GM19324 (cell line): ENCODE measurements at regions not wholly inside any gene's neighbourhood (a gene's known extent, or its start where the extent isn't known, plus 50 kb on each side); places are given as distances from the start of the nearest gene placed in this dataset.

Experiments
- ATAC-seq: cut with Tn5 transposase; IDR thresholded peaks from one replicate; pipeline ENCODE4 v1.9.1; 2021; ENCODE audit warnings: mild to moderate bottlenecking, moderate library complexity; ENCODE audit not compliant: unreplicated experiment, low FRiP score

DNA sequence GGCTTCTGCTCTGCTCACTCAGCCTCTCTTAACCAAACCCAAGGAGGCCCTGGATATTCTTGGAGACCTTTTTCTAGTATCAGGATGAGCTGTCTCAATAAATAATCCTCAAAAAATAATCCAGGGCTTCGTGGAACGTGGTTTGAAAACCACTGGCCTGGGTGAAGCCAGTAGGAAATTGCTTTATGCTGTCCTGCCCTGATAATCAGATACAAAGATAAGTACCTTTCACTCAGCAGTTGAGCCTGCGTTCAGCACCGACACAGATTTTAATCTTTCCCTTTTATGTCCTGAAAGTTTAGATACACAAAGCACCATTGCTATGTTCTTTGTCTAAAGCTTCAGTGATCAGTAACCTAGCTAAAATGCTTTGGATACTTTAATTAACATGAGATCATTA, 460.0 kb downstream of the RFC3 start:
- no peak for ATAC-seq

GRCh38 chr13:34278780-34279179, 460.8 kb downstream of the RFC3 start:
- ATAC-seq: no peak

DNA sequence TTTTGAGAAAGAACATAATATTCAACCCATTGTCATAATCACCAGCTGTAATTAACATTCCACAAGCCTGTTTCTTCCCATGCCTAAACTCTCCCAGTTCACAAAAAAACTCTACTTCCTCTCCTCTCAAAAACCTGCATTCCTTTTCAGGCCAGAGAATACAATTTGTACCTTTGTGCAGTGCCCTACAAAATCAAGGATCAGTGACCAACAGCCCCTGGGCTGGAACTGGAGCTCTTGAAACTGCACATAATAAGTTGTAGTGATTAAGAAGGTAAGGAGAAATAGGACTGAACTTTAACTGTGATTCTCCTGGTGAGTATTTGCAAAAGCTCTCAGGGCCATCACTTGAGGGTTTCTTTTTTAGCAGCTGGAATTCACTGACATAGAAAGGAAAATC, 472.7 kb downstream of the RFC3 start:
- ATAC-seq: no peak

DNA sequence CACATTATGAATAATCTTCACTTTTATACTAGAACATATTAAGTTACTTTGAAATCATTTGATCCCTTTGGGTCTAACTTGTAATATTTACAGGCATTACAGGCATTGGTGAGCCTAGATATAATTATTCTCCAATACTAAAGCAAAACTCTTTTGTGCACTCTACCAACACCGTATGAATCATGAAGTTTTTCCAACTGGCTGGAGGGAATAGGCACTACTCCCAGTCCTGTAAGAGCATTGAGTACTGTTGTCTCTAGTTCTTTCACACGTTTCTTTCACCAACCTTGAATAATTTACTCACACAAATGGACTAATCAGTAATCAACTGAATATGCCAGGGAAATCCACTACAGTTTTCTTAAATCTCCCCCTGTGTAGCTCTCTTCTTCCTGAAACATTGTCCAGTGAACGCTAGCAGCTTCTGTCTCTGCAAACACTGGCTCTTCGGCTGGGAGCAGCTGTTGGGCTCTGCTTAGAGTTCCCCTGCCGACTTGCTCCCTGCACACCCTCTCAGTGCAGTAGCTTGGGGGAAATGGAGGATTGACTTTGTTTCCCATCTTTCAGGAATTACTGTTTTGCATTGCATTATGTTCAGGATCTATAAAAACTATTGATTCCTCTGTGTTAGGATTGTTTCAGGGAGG, 476.7 kb downstream of the RFC3 start:
- ATAC-seq: no peak

DNA sequence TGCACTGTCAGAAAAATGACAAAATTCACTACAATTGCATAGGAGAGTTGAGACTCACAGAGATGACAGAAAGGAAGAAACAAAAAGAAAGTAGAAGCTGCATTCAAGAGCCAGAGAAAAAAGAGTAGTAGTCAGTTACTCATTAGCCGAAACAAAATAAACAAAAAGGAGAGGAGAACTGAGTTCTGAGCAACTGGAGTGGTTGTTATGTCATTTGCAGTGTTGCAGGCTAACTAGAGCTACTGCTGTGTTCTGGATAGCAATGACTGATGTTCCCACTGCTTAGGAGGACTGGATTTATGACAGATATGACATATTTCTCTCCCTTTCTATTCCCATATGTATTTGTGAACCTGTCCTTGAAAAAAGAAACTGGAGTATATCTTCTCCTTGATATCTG, 482.6 kb downstream of the RFC3 start:
- ATAC-seq: no peak

DNA sequence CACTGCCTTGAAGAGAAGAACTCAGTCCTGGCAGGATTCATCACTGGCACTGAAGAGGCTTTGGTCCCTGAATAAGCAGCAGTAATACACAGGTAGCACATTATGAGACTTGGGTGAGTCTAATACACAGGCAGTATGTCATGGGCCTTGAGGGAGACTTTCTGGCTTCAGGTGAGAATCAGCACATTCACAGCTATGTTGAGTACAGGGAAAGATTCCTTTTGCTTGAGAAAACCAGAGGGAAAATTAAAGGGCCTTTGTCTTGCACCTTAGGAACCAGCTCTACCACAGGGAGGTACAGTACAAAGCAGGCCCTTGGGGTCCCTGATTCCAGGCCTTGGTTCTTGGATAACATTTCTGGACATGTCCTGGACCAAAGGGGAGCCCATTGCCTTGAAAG, 484.6 kb downstream of the RFC3 start:
- no peak for ATAC-seq

DNA sequence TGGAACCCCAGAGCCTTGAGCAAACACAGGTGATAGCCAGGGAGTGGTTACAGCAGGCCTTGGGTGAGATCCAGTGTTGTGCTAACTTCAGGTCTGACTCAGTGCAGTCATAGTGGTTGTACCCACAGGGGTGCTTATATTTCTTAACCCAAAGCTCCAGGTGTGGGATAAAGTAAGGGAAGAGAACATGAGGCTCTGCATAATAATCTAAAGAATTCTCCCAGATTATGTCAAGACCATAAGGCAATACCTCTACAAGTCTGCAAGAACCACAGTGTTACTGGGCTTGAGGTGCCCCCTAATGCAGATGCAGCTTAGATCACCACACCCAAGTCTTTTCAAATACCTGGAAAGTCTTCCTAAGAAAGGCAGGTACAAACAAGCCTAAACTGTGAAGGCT, 485.4 kb downstream of the RFC3 start:
- ATAC-seq: no peak

GRCh38 chr13:34307607-34308006, 489.7 kb downstream of the RFC3 start:
- no peak for ATAC-seq

- ATAC-seq: no peak
Measured at GRCh38 chr13:34308725-34309124, 490.8 kb downstream of the RFC3 start.

- no peak for ATAC-seq
Measured at GRCh38 chr13:34310539-34310938, 492.6 kb downstream of the RFC3 start.

DNA sequence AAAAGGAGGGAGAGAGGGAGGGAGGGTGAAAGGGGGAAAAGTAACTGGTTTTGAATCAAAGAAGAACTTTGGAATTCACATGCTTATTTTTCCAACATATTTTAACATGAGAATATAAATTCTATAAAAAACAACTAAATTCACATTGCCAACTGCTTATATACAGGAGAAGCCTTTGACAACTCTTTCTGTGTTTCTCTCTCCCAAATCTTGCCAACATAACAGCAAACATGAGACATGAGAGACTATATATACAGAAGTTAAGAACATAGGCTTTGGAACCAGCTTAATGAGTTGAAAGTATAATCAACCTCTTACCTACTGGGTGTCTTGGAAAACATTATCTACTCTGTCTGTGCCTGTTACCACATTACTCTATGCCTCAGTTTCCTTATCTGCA, 493.3 kb downstream of the RFC3 start:
- ATAC-seq: no peak

DNA sequence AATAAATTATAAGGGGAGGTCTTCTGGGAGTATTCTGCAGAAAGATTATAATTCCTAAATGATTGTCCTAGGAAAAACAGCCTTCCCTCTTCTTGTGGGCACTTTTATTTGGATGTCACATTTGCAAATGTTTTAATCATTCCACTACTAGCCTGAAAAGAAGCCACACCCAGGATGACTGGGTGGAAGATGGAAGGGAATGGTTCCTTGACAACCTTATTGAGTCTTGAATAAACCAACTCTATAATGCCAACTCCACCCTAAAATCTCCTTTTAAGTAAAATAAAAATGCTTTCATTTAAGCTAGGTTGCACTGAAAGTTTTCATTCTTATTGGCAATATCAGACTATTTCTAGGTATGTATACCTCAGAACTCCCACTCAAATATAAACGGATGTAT, 494.6 kb downstream of the RFC3 start:
- no peak for ATAC-seq

DNA sequence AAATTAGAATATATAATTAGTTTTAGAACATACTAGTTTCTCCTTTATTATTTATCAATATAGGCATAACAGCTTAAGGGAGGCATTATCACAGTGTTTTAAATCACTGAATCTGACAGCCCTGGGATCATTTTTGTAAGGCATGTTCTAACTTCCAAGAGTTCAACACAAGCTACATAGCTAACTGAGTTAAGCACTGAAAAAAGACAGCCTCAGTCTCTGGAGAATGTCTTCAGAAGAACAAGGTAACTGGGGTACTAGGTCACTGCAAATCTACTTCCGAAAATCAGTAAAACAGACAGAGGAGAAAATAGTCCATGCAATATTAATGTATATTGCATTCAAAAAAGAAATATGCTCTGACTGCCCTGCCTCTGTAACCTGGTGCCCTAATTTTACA, 502.1 kb downstream of the RFC3 start:
- ATAC-seq: no peak

DNA sequence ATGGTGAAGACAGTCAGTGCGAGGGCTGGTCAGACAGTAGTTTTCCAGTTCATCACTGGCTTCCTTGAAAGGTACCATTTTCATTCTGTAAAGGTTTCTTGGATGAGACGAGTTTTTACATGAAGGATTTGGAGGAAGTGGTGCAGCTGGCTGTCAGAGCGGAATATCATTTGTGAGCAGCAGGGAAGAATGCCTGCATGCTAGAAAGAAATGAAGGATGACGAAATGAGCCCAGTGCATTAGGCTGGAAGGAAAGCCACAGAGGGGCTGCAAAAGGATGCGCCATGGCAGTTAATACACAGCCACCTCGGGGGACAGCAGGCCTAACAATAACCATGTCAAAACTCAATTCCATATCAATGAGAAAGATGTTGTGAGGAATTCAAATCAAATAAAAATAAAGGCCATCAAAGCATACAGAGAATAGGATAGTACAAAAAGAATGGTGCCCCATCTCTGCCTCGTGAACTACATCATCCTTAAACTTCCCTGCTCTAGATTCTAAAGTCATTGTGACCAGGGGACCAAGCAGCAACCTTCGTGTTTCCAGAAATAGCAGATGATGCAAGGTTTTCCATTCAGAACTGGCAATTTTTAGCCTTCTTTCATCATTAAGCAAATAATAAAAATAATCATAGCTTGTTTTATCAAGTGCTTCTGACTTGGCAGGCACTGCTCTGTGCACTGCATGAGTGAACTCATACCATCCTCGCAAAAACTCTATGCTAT, 504.2 kb downstream of the RFC3 start:
- no peak for ATAC-seq

DNA sequence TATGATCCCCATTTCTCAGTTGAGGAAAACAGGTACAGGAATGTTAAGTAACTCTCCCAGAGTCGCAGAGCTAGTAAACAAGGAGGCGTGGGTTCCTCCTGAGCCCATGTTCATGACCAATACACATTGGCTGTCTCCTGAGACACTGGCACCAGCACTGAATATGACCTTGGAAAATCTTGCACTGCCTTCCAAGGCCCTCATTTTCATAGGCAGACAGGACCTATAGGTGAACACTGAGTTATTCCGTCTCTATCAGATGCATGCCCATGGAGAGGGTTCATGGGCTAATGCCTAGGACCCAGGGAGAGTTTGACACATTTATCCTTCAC, 504.8 kb downstream of the RFC3 start:
- no peak for ATAC-seq

GRCh38 chr13:34335014-34336007, 517.4 kb downstream of the RFC3 start:
- no peak for ATAC-seq

DNA sequence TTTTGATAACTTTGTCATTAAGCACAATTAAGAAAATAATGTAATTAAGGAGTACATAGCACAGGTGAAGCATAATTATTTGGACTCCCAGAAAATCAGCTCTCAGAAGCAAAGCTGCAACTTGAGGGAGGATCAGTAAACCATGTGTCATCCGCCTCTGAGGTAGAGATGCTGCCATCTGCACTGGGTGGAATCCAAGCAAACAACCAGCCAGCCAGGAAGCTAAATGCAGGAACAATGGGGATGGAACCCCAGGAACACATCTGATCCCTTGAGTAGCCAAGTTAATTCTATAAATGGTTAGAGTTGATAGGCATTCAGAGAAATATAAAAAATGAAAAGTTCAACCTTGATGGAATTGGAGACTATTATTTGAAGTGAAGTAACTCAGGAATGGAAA, 520.2 kb downstream of the RFC3 start:
- ATAC-seq: no peak

DNA sequence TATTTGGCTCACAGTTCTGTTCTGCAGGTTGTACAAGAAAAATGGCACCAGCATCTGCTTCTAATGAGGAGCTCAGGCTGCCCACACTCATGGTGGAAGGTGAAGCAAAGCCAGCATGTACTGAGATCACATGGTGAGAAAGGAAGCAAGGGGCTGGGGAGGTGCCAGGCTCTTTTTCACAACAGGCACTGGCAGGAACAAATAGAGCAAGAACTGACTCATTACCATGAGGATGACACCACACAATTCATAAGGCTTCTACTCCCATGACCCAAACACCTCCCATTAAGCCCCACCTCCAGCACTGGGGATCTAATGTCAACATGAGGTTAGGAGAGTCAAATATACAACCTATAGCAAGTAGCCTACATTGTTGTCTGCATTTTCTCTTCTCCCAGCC, 522.6 kb downstream of the RFC3 start:
- no peak for ATAC-seq

- no peak for ATAC-seq
Measured at GRCh38 chr13:34343413-34343940, 525.5 kb downstream of the RFC3 start.

DNA sequence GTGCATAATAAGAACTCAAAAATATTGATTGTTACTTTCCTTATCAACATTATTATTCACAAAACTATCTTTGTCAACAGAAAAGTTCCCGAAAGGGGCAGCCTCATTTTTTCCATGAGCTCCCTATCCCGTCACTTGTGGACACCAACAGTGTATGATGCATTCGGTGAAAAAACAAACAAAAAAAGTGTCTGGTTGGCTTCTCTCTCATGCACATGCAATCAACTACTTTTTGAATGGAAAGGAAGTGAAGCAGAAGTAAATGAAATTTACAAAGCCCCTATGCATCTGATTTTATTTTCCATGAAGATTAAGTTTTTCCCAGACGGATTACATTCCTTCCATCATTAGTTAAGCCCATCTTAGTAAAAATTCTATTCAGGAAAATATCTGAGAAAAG, 526.9 kb downstream of the RFC3 start:
- ATAC-seq: no peak

- ATAC-seq: no peak
Measured at GRCh38 chr13:34345258-34345965, 527.5 kb downstream of the RFC3 start.
